Glomerular endothelial cell (primary cell): ENCODE measurements at regions not wholly inside any gene's neighbourhood (a gene's known extent, or its start where the extent isn't known, plus 50 kb on each side); places are given as distances from the start of the nearest gene placed in this dataset.
A peak's percentile ranks its signal among the peaks of the same experiment; 100 is the strongest.
"Not testable (repeated sequence)": the region's sequence is repeated elsewhere in the genome, so short reads cannot be mapped to it uniquely, and the experiment has no call there.

ENCODE experiments used
- DNase-seq: peaks from one replicate; pipeline ENCODE4 v3.0.0-alpha.2; 2011; ENCODE audit warnings: low read depth, low spot score; ENCODE audit errors: extremely low read depth

- not testable (repeated sequence) for DNase-seq
These were observed 824.7 kb downstream of the LRRTM4 start for GRCh38 chr2:76697439-76697838.

GRCh38 chr2:76692908-76693307, 829.3 kb downstream of the LRRTM4 start:
- DNase-seq: no peak

- no peak for DNase-seq
These were observed 833.4 kb downstream of the LRRTM4 start for GRCh38 chr2:76688732-76689131.

GRCh38 chr2:76687923-76688322, 834.3 kb downstream of the LRRTM4 start:
- DNase-seq: no peak

- DNase-seq: no peak
These were observed 837.4 kb downstream of the LRRTM4 start for GRCh38 chr2:76684756-76685155.

GRCh38 chr2:76679025-76679396, 843.2 kb downstream of the LRRTM4 start:
- no peak for DNase-seq

- DNase-seq: no peak
These were observed 843.7 kb downstream of the LRRTM4 start for GRCh38 chr2:76678383-76679024.

- DNase-seq: no peak
These were observed 847.0 kb downstream of the LRRTM4 start for GRCh38 chr2:76675212-76675611.

- no peak for DNase-seq
These were observed 849.4 kb downstream of the LRRTM4 start for GRCh38 chr2:76672798-76673197.

GRCh38 chr2:76669966-76670465, 852.2 kb downstream of the LRRTM4 start:
- DNase-seq: no peak

GRCh38 chr2:76668279-76668678, 853.9 kb downstream of the LRRTM4 start:
- no peak for DNase-seq

GRCh38 chr2:76667821-76668271, 854.3 kb downstream of the LRRTM4 start:
- DNase-seq: no peak

- no peak for DNase-seq
These were observed 880.0 kb downstream of the LRRTM4 start for GRCh38 chr2:76642129-76642528.

GRCh38 chr2:76641506-76641905, 880.7 kb downstream of the LRRTM4 start:
- no peak for DNase-seq

GRCh38 chr2:76640905-76641304, 881.3 kb downstream of the LRRTM4 start:
- no peak for DNase-seq

GRCh38 chr2:76639171-76639680, 883.0 kb downstream of the LRRTM4 start:
- DNase-seq: no peak

GRCh38 chr2:76633276-76633921, 888.8 kb downstream of the LRRTM4 start:
- DNase-seq: no peak

- DNase-seq: no peak
These were observed 897.1 kb downstream of the LRRTM4 start for GRCh38 chr2:76625101-76625500.

- DNase-seq: no peak
These were observed 902.6 kb upstream of the GCFC2 start for GRCh38 chr2:76613330-76613729.

GRCh38 chr2:76612764-76613163, 902.0 kb upstream of the GCFC2 start:
- no peak for DNase-seq

GRCh38 chr2:76610451-76610850, 899.7 kb upstream of the GCFC2 start:
- DNase-seq: no peak

- DNase-seq: peak; percentile 37
These were observed 889.1 kb upstream of the GCFC2 start for GRCh38 chr2:76599732-76600368.
